GM21619 (cell line): ENCODE measurements at regions not wholly inside any gene's neighbourhood (a gene's known extent, or its start where the extent isn't known, plus 50 kb on each side); places are given as distances from the start of the nearest gene placed in this dataset.
A peak's percentile ranks its signal among the peaks of the same experiment; 100 is the strongest.
"Not testable (repeated sequence)": the region's sequence is repeated elsewhere in the genome, so short reads cannot be mapped to it uniquely, and the experiment has no call there.

ENCODE experiments used
- ATAC-seq: cut with Tn5 transposase; IDR thresholded peaks from one replicate; pipeline ENCODE4 v1.9.1; 2021; ENCODE audit not compliant: unreplicated experiment

DNA sequence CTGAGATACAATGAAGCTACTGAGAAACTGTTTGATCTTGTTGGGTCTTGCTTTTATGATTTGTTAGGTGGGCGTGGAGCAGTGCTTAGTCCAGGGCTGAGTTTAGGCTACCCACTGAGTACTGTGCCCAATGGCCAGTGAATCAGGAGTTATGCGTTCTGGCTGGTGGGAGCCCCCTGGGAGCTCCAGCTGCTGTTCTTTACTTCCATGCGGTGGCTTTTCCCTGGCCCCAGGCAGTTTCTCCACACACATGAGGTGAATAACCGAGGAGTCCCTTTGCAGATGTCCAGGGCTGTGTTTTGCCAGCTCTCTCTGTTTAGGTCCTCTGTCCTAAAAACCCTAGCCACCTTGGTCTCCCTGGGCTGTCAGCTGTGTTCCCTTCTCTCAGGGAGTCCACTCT is 106.5 kb downstream of the KLF13 start:
- no peak for ATAC-seq

DNA sequence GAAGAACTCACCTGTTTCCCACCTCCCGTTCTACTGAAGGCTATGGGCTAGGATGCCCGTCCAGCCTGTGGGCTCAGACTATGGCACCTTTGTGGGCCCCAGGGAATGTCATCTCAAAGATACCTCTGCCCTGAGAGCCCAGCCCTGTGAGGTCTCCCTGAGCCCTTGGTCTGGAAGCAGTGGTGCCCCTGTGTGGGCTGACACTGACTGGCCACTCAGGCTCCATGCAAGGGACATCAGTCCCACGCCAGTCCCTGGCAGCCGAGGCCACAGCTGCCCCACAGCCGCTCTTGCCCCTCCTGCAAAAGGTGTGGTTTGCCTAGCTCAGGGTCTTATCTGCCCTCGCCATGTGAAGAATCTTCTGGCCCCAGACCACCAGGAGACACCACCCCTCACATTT is 106.9 kb downstream of the KLF13 start:
- ATAC-seq: no peak

DNA sequence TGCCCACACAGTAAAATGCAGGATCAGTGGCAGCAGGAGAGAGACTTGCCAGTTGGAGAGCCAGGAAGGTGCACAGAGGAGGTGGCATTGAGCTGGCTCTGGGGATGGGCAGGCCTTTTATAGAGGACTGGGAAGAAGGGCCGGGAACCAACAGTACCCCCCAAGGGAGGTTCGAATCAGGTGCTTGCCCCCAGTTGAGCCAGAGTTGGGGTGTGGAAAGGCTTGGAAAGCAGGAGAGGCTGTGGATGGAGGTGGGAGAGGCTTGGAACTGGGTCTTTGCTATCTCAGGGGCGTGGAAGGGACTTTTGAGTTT is 107.6 kb downstream of the KLF13 start:
- no peak for ATAC-seq

GRCh38 chr15:31434588-31435260 is 108.1 kb downstream of the KLF13 start:
- ATAC-seq: peak; percentile 47

DNA sequence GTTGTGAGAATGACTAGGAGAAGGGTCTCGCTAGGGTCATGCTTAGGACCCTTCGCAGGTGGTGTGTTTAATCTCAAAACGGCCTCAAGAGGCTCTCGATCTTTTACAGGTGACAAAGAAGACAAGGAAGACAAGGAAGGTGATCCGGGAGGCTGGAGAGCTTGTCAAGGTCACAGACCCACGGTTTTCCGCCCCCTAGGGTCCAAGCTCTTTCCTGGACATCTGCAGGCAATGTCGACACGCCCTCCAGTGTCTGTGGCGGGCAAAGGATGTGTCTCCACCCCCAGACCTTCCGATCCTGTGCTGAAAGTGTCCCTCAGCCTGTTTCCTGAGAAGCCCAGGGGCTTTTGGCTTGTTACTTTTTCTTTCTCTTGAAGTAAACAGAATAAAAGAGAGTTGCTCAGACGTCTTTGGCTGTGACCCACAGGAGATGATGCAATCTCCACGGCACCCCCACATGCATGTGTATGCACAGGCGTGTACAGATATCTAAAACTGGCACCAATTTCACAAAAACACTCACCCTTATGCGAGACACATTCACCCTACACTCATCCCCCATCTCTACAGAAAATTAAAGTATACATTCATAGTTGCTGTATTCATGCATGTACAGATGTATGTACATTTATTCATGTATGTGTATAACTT is 108.8 kb downstream of the KLF13 start:
- ATAC-seq: peak; percentile 67

DNA sequence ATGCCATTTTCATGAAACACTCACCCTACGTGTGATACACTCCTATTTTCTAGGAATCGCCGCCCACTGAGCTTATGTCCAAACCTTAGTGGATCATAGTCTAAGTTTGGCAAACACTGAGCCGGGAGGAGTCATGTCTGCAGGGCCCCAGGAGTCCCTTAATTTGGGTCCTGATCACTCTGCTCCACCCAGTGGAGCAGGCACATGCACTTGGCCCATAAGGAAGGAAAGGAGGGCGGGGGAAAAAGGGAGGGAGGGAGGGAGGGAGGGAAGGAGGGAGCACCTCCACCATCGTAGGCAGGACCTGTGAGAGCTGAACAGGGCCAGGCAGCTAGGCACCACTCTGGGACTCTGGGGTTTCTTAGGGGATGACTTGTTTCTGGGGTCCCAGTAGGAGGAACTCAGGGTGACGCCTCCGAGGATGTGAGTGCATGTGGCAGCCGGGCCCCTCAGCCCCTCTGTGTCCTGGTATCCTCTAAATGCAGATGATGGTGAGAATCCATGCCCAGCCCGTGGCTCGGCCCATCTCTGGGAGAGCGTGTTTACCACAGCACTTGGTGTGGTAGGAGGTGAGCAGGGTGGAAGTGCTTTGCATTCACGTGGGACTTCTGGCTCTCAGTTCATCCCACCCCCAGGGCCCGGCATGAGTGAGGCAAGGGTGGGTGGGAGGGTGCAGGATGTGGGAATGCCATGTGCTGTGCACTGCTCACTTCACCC is 109.4 kb downstream of the KLF13 start:
- ATAC-seq: no peak

- ATAC-seq: no peak
Measured at GRCh38 chr15:31437686-31438085, 111.1 kb downstream of the KLF13 start.

GRCh38 chr15:31438601-31439265 is 112.1 kb downstream of the KLF13 start:
- no peak for ATAC-seq

- no peak for ATAC-seq
Measured at GRCh38 chr15:31439328-31439727, 112.7 kb downstream of the KLF13 start.

DNA sequence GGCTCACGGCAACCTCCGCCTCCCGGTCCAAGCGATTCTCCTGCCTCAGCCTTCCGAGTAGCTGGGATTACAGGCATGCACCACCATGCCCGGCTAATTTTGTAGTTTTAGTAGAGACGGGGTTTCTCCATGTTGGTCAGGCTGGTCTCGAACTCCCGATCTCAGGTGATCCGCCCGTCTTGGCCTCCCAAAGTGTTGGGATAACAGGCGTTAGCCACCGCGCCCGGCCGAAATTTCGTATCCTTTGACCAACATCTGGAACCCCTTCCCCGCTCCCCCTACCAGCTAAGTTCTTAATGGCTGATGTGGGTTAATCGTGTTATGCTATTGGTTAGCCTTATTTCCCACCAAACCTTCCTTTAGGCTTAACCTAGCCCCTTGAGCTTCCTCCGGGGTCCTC is 113.6 kb downstream of the KLF13 start:
- ATAC-seq: not testable (repeated sequence)

DNA sequence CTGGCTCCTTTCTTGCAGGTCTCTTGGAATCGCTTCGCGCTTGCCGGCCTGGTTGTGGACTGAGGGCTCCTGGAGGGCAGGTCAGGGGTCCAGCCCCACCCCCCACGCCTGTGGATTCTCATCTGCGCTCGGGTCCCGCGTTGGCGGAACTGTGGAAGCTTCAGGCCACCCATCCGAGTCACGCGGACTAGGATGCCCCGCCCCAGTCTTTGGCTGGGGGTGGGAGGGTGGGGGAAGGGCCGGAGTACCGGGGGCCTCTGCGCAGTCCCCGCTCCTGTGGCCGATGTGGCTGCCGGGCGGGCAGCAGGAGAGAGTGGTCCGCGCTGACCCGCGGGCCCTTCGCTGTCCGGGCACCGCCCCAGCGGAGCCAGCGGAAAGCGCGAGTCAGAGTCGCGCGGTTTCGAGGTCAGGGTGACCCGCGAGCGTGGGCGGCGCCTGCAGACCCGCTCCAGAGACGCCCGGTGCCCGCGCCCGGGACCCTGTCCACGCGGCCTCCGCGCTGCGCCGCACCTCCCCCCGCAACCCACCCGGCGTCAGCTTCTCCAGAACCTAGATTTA is 114.2 kb downstream of the KLF13 start:
- ATAC-seq: no peak

- ATAC-seq: no peak
Measured at GRCh38 chr15:31442226-31442625, 115.6 kb downstream of the KLF13 start.

DNA sequence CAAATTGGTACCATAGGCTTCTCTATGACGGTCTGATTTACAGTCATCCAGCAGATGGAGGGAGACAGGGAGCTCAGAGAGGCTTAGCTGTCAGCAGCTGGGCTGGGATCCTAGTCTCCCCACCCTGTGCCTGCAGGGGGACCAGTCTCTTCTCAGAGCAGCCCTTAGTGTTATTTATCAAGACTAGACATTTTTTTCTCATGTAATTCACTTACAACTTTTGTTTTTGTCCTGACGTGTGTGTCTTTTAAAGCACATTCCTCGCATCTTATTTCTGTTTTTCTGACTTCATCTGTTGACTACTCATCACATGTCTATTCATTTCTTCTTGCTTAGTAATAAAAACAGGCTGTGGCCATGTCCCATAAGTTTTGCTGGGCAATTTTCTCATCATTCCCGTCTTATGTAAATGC is 116.1 kb downstream of the KLF13 start:
- ATAC-seq: no peak

DNA sequence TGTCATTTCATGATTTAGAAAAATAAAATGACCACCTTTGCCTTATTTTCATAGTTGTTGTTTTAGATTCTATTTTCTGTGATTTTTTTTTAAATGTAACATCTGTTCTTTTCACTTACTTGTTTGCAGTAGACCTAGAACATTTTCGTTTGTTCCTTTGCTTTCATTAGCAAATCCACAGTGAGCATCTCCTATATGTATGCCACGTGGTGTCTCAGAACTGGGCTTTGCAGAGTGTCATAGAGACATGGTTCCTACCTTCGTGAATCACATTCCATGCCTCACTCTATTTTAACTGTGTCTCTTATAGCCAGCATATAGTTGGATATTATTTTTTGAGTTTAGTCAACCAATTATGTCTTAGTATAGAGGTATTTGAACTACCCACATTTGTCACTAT is 118.2 kb downstream of the KLF13 start:
- ATAC-seq: no peak

GRCh38 chr15:31446546-31446945 is 119.9 kb downstream of the KLF13 start:
- ATAC-seq: no peak

- ATAC-seq: no peak
Measured at GRCh38 chr15:31447931-31448634, 121.4 kb downstream of the KLF13 start.

GRCh38 chr15:31448635-31448979 is 122.0 kb downstream of the KLF13 start:
- no peak for ATAC-seq

GRCh38 chr15:31452595-31453557 is 126.2 kb downstream of the KLF13 start:
- no peak for ATAC-seq

DNA sequence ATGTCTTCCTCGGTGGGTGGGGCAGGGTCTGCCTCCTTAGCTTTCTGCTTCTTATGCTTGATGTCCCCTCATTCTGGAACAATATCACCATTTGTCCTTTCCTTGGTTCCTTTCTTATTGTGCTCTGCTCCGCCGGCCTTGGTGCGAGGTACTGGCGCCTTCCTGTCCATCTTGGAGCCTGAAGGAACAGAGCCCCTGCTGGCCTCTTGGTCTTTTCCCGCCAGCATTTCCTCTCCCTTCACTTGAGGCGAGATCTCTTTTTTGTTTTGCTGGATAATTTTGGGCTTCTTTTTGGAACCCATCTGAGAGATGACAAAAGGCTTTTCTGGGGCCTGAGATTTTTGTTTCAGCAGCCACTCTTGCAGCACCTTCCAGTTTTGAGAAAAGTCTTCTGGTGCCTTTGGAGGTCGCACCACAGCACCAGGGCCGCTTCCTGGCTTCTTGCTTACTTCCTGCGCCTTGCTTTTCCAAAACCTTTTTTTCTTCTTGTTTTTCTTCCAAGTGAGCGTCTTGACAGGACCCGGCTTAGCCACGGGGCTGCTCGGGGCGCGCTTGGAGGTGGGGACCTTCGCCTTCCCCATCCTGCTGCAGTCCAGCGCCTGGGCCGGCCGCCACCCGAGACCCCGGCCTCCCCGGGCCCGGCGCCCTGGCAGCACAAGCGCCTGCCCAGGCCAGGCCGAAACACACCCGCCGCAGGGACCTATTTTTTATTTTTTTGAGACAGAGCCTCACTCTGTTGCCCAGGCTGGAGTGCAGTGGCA is 127.1 kb downstream of the KLF13 start:
- no peak for ATAC-seq
